K562 (cell line): ENCODE measurements at regions not wholly inside any gene's neighbourhood (a gene's known extent, or its start where the extent isn't known, plus 50 kb on each side); places are given as distances from the start of the nearest gene placed in this dataset.

ENCODE experiments used
- ADNP ChIP-seq: fragments of 200-800 bp; sonication (Bioruptor generic); IDR thresholded peaks from 2 replicates; pipeline ENCODE4 v1.6.1; 2016; ENCODE audit warnings: missing genetic modification characterization, missing compliant biosample characterization
- ATF3 ChIP-seq, 2 experiments: fragments of 450-650 bp in 1 of 2; sonication (generic) in 1 of 2; formaldehyde crosslinking in 1 of 2; IDR thresholded peaks in 1 of 2; conservative IDR thresholded peaks in 1 of 2; 2 replicates each; pipeline versions ENCODE4 v1.6.1 to v1.8.1; 2016 to 2023; ENCODE audit warnings: mild to moderate bottlenecking in 2 of 2, moderate library complexity in 2 of 2, inconsistent platforms in 1 of 2, missing genetic modification reagents in 1 of 2
- ELF4 ChIP-seq: fragments of 450-650 bp; formaldehyde crosslinking; IDR thresholded peaks from 2 replicates; pipeline ENCODE4 v1.4.0; 2022; ENCODE audit warnings: missing genetic modification characterization
- ESRRA ChIP-seq: fragments of 450-650 bp; IDR thresholded peaks from 2 replicates; pipeline ENCODE4 v1.6.1; 2014; ENCODE audit warnings: low read depth, mild to moderate bottlenecking, moderate library complexity, borderline replicate concordance
- ETV6 ChIP-seq, 3 experiments: fragments of 150-350 bp in 1 of 3; sonication (generic) in 1 of 3; formaldehyde crosslinking in 1 of 3; IDR thresholded peaks; 2 replicates each; pipeline versions ENCODE4 v1.6.1 to v1.8.0; 2014 to 2022; ENCODE audit warnings: borderline replicate concordance in 2 of 3, low read depth in 2 of 3, antibody characterized with exemption in 1 of 3, low read length in 1 of 3, mild to moderate bottlenecking in 1 of 3, missing genetic modification reagents in 1 of 3
- HMGXB4 ChIP-seq: sonication (generic); formaldehyde crosslinking; IDR thresholded peaks from 2 replicates; pipeline ENCODE4 v1.8.1; 2023; ENCODE audit warnings: mild to moderate bottlenecking, missing genetic modification reagents
- POLR2A ChIP-seq: fragments of 450-650 bp; conservative IDR thresholded peaks from 2 replicates; pipeline ENCODE4 v1.6.1; 2016
- PREB ChIP-seq: sonication (generic); formaldehyde crosslinking; IDR thresholded peaks from 2 replicates; pipeline ENCODE4 v1.8.1; 2023; ENCODE audit warnings: mild to moderate bottlenecking, missing genetic modification reagents
- RFX1 ChIP-seq: fragments of 450-650 bp; IDR thresholded peaks from 2 replicates; pipeline ENCODE4 v1.6.1; 2016; ENCODE audit warnings: mild to moderate bottlenecking, moderate library complexity
- SAP30 ChIP-seq: fragments of 200-600 bp; sonication (generic); IDR thresholded peaks from 2 replicates; pipeline ENCODE4 v1.6.1; 2012; ENCODE audit warnings: borderline replicate concordance, low read depth, mild to moderate bottlenecking, moderate library complexity, low read length, control low read depth, inconsistent platforms; ENCODE audit not compliant: insufficient read depth, poor library complexity, severe bottlenecking
- TAF1 ChIP-seq: IDR thresholded peaks from 2 replicates; pipeline ENCODE4 v1.6.1; 2011; ENCODE audit warnings: mild to moderate bottlenecking, low read length, moderate library complexity; ENCODE audit not compliant: insufficient read depth, control insufficient read depth, severe bottlenecking; ENCODE audit errors: extremely low read depth
- TOE1 ChIP-seq, 2 experiments: fragments of 450-650 bp in 1 of 2; sonication (generic) in 1 of 2; formaldehyde crosslinking in 1 of 2; IDR thresholded peaks; 2 replicates each; pipeline versions ENCODE4 v1.7.1 to v1.8.0; 2016 to 2022; ENCODE audit warnings: borderline replicate concordance in 2 of 2, mild to moderate bottlenecking in 2 of 2, antibody characterized with exemption in 1 of 2, inconsistent platforms in 1 of 2, low read depth in 1 of 2, missing genetic modification reagents in 1 of 2, moderate library complexity in 1 of 2
- ZBTB40 ChIP-seq, 2 experiments: fragments of 450-650 bp in 1 of 2; sonication (generic) in 1 of 2; formaldehyde crosslinking in 1 of 2; IDR thresholded peaks; 2 replicates each; pipeline versions ENCODE4 v1.7.1 to v1.9.0; 2016 to 2022; ENCODE audit warnings: inconsistent platforms in 1 of 2, mild to moderate bottlenecking in 1 of 2, missing genetic modification reagents in 1 of 2

- TF ChIP-seq TOE1 (IDR thresholded peaks at IDR 0.05; ENCODE audit: borderline replicate concordance), result no peak
- TF ChIP-seq TOE1 (CRISPR knock-in tag; IDR thresholded peaks at IDR 0.05; ENCODE audit: borderline replicate concordance, low read depth), result no peak
- TF ChIP-seq PREB (CRISPR knock-in tag), result no peak
- no peak for TF ChIP-seq HMGXB4 (CRISPR knock-in tag)
- TF ChIP-seq ATF3 (IDR thresholded peaks at IDR 0.05), result no peak
- no peak for TF ChIP-seq ATF3 (CRISPR knock-in tag; conservative IDR thresholded peaks at IDR 0.05)
- TF ChIP-seq ELF4 (CRISPR knock-in tag), result no peak
- no peak for TF ChIP-seq ADNP (tag)
- no peak for TF ChIP-seq ZBTB40 (IDR thresholded peaks at IDR 0.05)
- TF ChIP-seq ZBTB40 (CRISPR knock-in tag; IDR thresholded peaks at IDR 0.05), result no peak
- TF ChIP-seq SAP30, result no peak
- TF ChIP-seq ESRRA, result no peak
- no peak for TF ChIP-seq ETV6 (IDR thresholded peaks at IDR 0.05; ENCODE audit: borderline replicate concordance in 1 of 2, low read depth in 2 of 2, low read length in 1 of 2)
- TF ChIP-seq ETV6 (CRISPR knock-in tag; IDR thresholded peaks at IDR 0.05; ENCODE audit: borderline replicate concordance), result no peak
- TF ChIP-seq TAF1, result no peak
- TF ChIP-seq RFX1, result no peak
- no peak for TF ChIP-seq POLR2A
Measured at GRCh38 chr3:147200545-147200944, 205.8 kb downstream of the ZIC4 start.
